ENCODE measurements at regions not wholly inside any gene's neighbourhood (a gene's known extent, or its start where the extent isn't known, plus 50 kb on each side); places are given as distances from the start of the nearest gene placed in this dataset.

DNA sequence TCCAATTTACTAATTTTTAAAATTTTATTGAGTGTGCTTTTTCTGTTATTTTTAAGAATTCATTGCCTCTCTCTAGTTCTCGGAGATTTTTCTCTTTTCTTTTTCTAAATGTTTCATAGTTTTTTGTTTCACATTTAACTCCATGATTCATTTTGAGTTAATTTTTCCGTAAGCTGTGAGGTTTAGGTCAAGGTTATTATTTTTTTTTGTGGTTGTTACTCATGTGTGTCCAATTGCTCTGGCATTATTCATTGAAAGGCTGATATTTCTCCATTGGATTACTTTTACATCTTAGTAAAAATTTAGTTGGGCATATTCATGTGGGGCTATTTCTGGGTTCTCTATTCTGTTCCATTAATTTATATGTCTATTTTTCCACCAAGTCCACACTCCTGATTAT, 220.8 kb downstream of the MID1IP1 start:
- Histone ChIP-seq H2BK20ac (ENCODE audit: low read depth, low read length, poor library complexity, severe bottlenecking) (no peak overlapping the region), H3K18ac (ENCODE audit: insufficient read length, low read depth, low read length) (no peak overlapping the region), H3K9me3 (ENCODE audit: control insufficient read depth, low read depth, low read length) (no peaks in the 10 kb centered on the region), H2BK15ac (ENCODE audit: low read depth, low read length) (no peak overlapping the region), H3K14ac (ENCODE audit: insufficient read depth, low read length) (no peak overlapping the region), H2AK5ac (ENCODE audit: insufficient read length, low read length) (no peak overlapping the region), H3K79me1 (ENCODE audit: insufficient read depth, low read depth, low read length, poor library complexity, severe bottlenecking) (no peaks in the 10 kb centered on the region), H3K27me3 (ENCODE audit: insufficient read depth, low read length) (no peaks in the 10 kb centered on the region), H3K4me1 (ENCODE audit: insufficient read depth, low read length) (no peaks in the 10 kb centered on the region), H3K4ac (ENCODE audit: low read depth, low read length) (no peak overlapping the region), H3K79me2 (ENCODE audit: insufficient read depth, low read length) (no peaks in the 10 kb centered on the region), H2BK5ac (ENCODE audit: insufficient read length, low read length) (no peak overlapping the region), H4K8ac (replicated peaks; ENCODE audit: insufficient read length, low read depth, low read length) (no peak overlapping the region), H4K91ac (ENCODE audit: insufficient read length, low read depth, low read length) (no peak overlapping the region), H2BK12ac (ENCODE audit: insufficient read length, low read depth, low read length) (no peak overlapping the region), H3K4me2 (ENCODE audit: insufficient read depth, insufficient read length, low read length) (no peak overlapping the region), H2AFZ (ENCODE audit: low read length) (no peak overlapping the region), H4K5ac (ENCODE audit: insufficient read length, low read depth, low read length) (no peak overlapping the region), H3K56ac (ENCODE audit: insufficient read length, low read depth, low read length) (no peak overlapping the region), H2BK120ac (ENCODE audit: low read depth, low read length, poor library complexity, severe bottlenecking) (no peak overlapping the region), H3K23ac (ENCODE audit: insufficient read length, low read depth, low read length) (no peak overlapping the region), H3K23me2 (ENCODE audit: insufficient read length, low read depth, low read length, poor library complexity, severe bottlenecking) (no peaks in the 10 kb centered on the region), H4K20me1 (ENCODE audit: control insufficient read depth, insufficient read depth, insufficient read length) (no peaks in the 10 kb centered on the region), H3T11ph (ENCODE audit: low read length) (no peak overlapping the region), H3K27ac (ENCODE audit: insufficient read length, low read depth, low read length) (no peak overlapping the region), H3K9ac (ENCODE audit: extremely low read depth, insufficient read length, low read length) (no peak overlapping the region)
- Mint-ChIP-seq H3K9me3 (peaks cover 61 to 69% of the 10 kb centered on the region in 2 experiments), H3K4me3 (no peak overlapping the region), H3K4me1 (peaks cover 2 to 13% of the 10 kb centered on the region in 2 experiments; a peak in 3 of 4 replicates), H3K36me3 (ENCODE audit: insufficient read depth in 1 of 3, low read depth in 3 of 3) (no peaks in the 10 kb centered on the region; a peak in 2 of 7 replicates), H3K27me3 (ENCODE audit: low read depth) (no peaks in the 10 kb centered on the region; the same call in 1 of the 2 replicates), H3K27ac (no peak overlapping the region)
- no peak for DNase-seq
- TF ChIP-seq, protein P1, sequence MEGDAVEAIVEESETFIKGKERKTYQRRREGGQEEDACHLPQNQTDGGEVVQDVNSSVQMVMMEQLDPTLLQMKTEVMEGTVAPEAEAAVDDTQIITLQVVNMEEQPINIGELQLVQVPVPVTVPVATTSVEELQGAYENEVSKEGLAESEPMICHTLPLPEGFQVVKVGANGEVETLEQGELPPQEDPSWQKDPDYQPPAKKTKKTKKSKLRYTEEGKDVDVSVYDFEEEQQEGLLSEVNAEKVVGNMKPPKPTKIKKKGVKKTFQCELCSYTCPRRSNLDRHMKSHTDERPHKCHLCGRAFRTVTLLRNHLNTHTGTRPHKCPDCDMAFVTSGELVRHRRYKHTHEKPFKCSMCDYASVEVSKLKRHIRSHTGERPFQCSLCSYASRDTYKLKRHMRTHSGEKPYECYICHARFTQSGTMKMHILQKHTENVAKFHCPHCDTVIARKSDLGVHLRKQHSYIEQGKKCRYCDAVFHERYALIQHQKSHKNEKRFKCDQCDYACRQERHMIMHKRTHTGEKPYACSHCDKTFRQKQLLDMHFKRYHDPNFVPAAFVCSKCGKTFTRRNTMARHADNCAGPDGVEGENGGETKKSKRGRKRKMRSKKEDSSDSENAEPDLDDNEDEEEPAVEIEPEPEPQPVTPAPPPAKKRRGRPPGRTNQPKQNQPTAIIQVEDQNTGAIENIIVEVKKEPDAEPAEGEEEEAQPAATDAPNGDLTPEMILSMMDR (conservative IDR thresholded peaks at IDR 0.05), result no peak
- no CpG with 5 or more reads among the region's 2 CpGs for WGBS (ENCODE audit: extremely low coverage, insufficient read length, low lambda C conversion rate)

Measured in H9 (cell line).